GM18498 (cell line): ENCODE measurements at regions not wholly inside any gene's neighbourhood (a gene's known extent, or its start where the extent isn't known, plus 50 kb on each side); places are given as distances from the start of the nearest gene placed in this dataset.
"Not testable (repeated sequence)": the region's sequence is repeated elsewhere in the genome, so short reads cannot be mapped to it uniquely, and the experiment has no call there.

ENCODE experiments used
- ATAC-seq: cut with Tn5 transposase; IDR thresholded peaks from one replicate; pipeline ENCODE4 v1.9.1; 2021; ENCODE audit warnings: mild to moderate bottlenecking, moderate library complexity; ENCODE audit not compliant: unreplicated experiment

DNA sequence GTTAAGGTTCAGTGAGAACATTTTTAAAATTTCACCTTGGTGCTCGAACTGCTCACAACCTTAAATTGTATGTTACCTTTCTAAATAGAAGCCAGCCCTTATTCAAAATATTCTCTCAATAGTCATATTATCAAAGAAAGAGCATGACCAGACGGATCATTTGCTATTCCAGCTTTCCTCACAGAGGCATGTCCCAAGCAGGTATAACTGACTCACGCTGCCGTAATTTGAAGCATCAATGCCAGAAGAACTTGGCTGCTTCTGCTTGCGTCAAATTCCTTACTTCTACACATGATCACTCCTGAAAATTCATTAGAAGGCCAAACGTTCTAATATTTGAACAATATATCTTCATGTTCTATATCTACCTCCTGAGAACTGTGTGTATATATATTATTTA is 69.5 kb upstream of the VGLL4 start:
- ATAC-seq = no peak

DNA sequence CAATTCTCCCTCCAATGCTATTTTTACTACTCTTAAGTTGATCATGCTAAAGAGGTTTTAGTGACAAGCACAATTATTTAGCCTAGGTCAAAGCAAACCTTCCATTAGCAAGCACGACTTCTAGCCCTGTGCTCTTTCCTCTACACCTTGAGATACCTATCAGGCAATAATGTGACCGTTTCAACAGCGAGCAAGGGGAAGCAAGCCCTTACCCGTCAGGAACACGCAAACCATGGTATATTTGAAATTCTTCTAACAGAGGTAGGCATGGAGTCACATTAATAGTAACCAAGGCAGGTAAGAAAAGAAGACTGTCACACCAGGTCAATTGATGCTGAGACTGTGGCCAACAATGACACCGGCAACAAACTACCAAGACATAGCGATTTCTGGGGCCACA is 68.9 kb upstream of the VGLL4 start:
- no peak for ATAC-seq

DNA sequence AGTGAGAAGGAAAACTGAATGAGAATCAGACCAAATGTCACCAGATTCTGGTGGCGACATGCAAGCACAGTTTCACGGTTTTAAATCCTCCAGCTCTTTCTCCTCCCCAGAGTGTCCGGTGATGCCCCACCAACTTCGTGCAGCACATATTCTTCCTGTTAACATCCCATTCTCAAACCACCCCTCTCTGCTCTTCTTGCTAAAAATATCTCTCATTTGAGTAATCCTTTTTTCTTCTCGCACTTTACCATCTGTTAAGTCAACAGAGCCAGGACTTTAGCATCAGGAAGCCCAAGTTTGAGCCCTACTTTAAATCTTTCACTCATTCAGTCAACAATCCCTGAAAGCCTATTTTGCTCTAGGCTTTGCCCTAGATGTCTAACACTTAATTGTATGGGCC is 68.2 kb upstream of the VGLL4 start:
- no peak for ATAC-seq

DNA sequence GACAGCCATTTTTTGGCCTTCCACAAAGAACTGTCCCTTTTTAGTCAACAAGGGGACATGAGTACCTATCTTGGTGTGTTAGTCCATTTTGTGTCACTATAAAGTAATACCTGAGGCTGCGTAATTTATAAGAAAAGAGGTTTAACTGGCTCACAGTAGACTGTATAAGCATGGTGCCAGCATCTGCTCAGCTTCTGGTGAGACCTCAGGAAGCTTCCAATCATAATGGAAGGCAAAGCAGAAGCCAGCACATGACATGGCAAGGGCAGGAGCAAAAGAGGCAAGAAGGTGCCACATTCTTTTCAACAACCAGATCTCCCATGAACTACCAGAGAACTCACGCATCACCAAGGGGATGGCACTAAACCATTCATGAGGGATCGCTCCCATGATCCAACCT is 66.1 kb upstream of the VGLL4 start:
- ATAC-seq = no peak

DNA sequence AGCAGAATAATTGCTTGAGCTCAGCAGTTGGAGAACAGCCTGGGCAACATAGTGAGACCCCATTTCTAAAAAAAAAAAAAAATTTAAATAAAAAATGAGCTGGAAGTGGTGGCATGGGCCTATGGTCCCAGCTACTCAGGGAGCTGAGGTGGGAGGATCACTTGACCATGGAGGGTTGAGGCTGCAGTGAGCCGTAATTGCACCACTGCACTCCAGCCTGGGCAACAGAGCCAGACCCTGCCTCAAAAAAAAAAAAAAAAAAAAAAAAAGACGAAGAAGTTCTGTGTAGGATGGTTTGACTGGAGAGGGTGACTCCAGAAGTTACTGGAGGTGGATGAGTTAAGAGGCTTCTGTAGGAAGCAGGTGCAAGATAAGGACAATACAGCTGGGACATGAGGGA is 63.4 kb upstream of the VGLL4 start:
- not testable (repeated sequence) for ATAC-seq

DNA sequence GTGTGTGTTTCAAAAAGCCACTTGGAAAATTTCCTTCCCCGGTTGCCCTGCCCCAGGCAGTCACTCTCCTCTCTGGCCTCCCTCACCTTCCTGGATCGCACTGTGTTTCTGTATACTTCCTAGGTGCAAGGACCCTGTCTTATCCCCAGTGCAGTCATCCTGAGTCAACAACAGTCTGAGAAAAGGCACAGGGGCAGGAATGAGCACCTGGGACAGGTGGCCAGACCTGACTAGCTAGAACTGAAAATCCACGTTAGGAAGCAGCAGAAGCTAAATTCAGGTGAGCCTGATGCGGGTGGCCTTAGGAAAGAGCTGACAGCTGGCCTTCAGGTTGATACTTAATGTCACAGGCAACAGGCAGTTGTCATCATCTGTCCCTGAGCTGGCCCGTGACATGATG is 62.9 kb upstream of the VGLL4 start:
- ATAC-seq = no peak

DNA sequence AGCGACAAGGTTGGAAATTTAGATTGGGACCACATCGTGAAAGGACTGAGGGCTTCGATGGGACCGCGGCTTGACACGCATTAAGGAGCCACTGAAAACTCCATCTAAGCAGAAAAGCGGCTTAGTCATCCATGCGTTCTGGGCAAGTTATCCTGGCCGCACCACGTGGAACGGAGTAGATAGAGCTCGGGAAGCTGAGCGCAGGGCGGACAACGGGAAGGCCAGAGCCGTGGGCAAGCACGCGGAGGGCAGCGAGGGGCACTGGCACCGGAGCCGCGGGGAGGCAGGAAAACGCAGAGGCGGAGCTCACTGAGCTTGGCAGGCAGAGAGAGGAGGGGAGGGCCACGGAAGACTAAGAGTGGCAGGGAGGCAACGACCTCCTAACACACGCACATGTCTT is 61.3 kb upstream of the VGLL4 start:
- no peak for ATAC-seq

DNA sequence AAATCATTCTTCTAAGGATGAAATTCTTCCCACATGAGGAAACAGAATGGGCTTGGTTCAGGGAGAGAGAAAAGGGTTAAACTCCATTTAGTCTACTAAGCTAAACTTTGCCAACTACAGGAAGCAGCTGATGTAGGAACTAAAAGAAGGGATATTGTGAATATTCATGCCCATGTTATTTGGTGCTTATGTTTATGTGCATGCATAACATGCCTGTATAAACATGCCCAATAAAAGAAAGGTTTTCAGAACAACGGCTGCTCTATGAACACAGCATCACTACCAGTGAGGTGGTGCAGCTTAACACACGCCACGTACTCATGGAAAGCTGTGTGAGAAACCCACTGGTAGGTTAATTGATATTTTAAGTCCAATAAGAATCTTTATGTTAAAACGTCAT is 59.4 kb upstream of the VGLL4 start:
- ATAC-seq = no peak

DNA sequence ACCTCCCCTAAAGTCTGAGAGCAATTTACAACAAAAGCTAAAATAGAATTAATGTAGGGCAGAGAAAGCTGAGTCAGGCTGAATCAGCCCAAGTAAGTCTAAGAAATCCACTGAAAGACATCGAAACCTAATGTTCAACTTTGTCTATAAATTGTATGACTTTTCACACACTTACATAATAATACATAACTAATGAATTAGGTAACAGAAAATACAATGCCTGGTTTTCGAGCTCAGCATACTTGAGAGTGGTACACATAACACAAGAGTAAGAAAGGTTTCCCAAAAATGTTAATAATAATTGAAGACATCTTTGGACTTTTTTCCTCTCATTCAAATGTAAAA is 55.3 kb upstream of the VGLL4 start:
- ATAC-seq = no peak

DNA sequence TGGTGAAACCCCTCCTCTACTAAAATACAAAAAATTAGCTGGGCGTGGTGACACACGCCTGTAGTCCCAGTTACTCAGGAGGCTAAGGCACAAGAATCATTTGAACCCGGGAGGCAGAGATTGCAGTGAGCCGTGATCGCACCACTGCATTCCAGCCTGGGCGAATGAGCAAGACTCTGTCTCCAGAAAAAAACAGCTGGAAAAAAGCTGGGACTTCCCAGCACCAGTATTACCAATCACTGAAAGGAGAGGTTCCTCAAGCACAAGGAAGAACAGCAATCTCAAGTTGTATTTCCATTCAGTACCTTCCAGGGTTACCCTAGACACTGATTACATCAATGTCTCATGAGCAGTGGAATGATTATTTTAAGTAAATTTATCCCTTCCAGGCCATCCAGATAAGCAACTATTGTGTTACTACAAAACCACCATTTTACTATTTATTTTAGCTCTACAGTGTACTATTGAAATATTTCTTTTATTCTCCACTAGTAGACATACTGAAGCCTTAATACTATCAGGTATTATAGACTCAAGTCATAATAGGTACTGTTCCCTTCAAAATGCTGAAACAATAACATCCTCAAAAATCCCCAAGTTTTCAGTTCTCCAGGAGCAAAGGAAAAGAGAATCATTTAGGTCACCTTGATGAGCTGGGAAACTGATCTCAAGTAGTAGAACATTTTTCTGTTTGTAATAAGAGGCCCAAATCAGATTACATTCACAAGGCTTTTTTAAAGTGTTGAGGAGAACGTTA is 54.8 kb upstream of the VGLL4 start:
- ATAC-seq = no peak

DNA sequence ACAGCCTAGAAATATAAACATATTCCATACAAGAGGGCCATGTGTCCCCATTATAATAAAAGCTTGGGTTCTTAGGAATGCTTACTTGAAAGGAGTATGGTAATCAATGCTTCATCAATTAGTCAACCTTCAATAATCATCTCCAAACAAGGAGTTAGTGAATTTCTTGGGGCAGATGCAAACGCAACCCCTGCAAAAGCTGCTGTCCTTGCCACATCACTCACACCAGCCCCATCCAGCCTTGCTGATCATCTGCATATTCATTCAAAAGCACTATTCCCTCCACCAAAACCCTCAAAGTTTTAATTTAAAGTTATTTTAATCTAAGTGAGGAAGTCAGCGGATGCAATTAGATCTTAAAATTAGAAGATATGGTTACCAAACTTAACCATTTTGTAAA is 54.0 kb upstream of the VGLL4 start:
- no peak for ATAC-seq

DNA sequence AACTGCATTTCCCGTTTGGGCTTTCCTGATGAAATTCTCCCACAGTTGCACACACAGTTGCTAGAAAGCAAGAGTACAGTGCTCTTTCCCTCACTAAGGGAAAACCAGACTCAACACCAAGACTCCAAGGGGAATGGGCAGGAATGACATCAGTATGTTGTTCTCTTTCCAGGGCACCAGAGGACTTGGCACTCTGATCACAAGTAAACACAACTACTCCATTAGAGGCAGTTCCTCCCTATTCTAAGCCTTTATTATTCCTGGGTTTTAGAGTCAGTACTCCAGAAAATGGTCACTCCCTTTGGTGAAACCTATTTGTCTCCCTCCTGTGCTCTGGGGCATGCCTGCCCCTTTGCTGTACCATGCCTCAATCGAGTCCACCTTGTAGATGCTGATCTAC is 52.3 kb upstream of the VGLL4 start:
- no peak for ATAC-seq
